ENCODE measurements at regions not wholly inside any gene's neighbourhood (a gene's known extent, or its start where the extent isn't known, plus 50 kb on each side); places are given as distances from the start of the nearest gene placed in this dataset.

DNA sequence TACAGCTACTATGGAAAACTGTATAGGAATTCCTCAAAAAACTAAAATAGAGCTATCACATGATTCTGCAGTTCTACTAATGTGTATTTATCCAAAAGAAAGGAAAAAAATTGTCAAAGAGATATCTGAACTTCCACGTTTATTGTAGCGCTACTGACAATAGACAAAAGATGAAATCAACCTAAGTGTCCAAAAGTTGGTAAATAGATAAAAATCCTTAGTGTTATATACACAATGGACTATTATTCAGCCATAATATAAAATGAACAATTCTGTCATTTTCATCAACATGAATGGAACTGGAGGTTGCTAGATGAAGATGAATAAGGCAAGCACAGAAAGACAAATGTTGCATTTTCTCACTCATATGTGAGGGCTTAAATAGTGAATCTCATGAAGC is 1492.1 kb downstream of the MRPL39 start:
- TF ChIP-seq, protein P1, sequence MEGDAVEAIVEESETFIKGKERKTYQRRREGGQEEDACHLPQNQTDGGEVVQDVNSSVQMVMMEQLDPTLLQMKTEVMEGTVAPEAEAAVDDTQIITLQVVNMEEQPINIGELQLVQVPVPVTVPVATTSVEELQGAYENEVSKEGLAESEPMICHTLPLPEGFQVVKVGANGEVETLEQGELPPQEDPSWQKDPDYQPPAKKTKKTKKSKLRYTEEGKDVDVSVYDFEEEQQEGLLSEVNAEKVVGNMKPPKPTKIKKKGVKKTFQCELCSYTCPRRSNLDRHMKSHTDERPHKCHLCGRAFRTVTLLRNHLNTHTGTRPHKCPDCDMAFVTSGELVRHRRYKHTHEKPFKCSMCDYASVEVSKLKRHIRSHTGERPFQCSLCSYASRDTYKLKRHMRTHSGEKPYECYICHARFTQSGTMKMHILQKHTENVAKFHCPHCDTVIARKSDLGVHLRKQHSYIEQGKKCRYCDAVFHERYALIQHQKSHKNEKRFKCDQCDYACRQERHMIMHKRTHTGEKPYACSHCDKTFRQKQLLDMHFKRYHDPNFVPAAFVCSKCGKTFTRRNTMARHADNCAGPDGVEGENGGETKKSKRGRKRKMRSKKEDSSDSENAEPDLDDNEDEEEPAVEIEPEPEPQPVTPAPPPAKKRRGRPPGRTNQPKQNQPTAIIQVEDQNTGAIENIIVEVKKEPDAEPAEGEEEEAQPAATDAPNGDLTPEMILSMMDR (IDR thresholded peaks at IDR 0.05; ENCODE audit: low read depth, low read length), result no peak
- no peak for TF ChIP-seq EZH2phosphoT487 (IDR thresholded peaks at IDR 0.05; ENCODE audit: low read depth)

All from OCI-LY3 (cell line).